KMS-11 (cell line): ENCODE measurements at regions not wholly inside any gene's neighbourhood (a gene's known extent, or its start where the extent isn't known, plus 50 kb on each side); places are given as distances from the start of the nearest gene placed in this dataset.

Experiments
- H2AFZ ChIP-seq: fragments of 200-600 bp; sonication (generic); 2 replicates; pipeline ENCODE4 v1.6.1; 2016; ENCODE audit warnings: antibody characterized with exemption, mixed run types, low read depth
- H3K27ac ChIP-seq: fragments of 200-600 bp; sonication (generic); 2 replicates; pipeline ENCODE4 v1.6.1; 2016; ENCODE audit warnings: mild to moderate bottlenecking, mixed run types
- H3K27me3 ChIP-seq: fragments of 200-600 bp; sonication (generic); 2 replicates; pipeline ENCODE4 v1.6.1; 2017; ENCODE audit warnings: mild to moderate bottlenecking, low read depth, mixed run types, moderate library complexity; ENCODE audit not compliant: insufficient read depth
- H3K36me3 ChIP-seq: fragments of 200-600 bp; sonication (generic); 2 replicates; pipeline ENCODE4 v1.6.1; 2017; ENCODE audit warnings: mild to moderate bottlenecking, mixed run types; ENCODE audit not compliant: insufficient read depth
- H3K4me1 ChIP-seq: fragments of 200-600 bp; sonication (generic); 2 replicates; pipeline ENCODE4 v1.6.1; 2016; ENCODE audit warnings: mild to moderate bottlenecking, low read depth, mixed run types; ENCODE audit not compliant: poor library complexity, severe bottlenecking
- H3K4me2 ChIP-seq: fragments of 200-600 bp; sonication (generic); 2 replicates; pipeline ENCODE4 v1.7.0; 2016; ENCODE audit warnings: mild to moderate bottlenecking, mixed run types
- H3K4me3 ChIP-seq: fragments of 200-600 bp; sonication (generic); IDR thresholded peaks from 2 replicates; pipeline ENCODE4 v1.6.1; 2017; ENCODE audit warnings: low read depth, low read length, mixed read lengths; ENCODE audit not compliant: insufficient read depth
- H3K79me2 ChIP-seq: fragments of 200-600 bp; sonication (generic); 2 replicates; pipeline ENCODE4 v1.6.1; 2016; ENCODE audit warnings: low read depth, mixed run types; ENCODE audit not compliant: insufficient read depth
- H3K9ac ChIP-seq: fragments of 200-600 bp; sonication (generic); 2 replicates; pipeline ENCODE4 v1.6.1; 2016; ENCODE audit warnings: mild to moderate bottlenecking, mixed run types
- H4K20me1 ChIP-seq: fragments of 200-600 bp; sonication (generic); 2 replicates; pipeline ENCODE4 v1.6.1; 2016; ENCODE audit warnings: mild to moderate bottlenecking, mixed run types; ENCODE audit not compliant: insufficient read depth
- CTCF ChIP-seq: fragments of 200-600 bp; sonication (generic); conservative IDR thresholded peaks from 2 replicates; pipeline ENCODE4 v1.6.1; 2017; ENCODE audit warnings: low read depth, mild to moderate bottlenecking, antibody characterized with exemption, low read length, moderate library complexity, mixed read lengths

GRCh38 chr2:12107321-12107720 is 360.9 kb downstream of the LPIN1 start:
- no peak overlapping the region for H3K27ac ChIP-seq
- no peak for TF ChIP-seq CTCF
- H3K4me3 ChIP-seq, result no peak overlapping the region

GRCh38 chr2:12107939-12108338 is 361.5 kb downstream of the LPIN1 start:
- Histone ChIP-seq H3K9ac (no peak overlapping the region), H3K27ac (no peak overlapping the region), H3K79me2 (no peaks in the 10 kb centered on the region), H4K20me1 (no peaks in the 10 kb centered on the region), H3K4me3 (no peak overlapping the region), H3K4me2 (no peak overlapping the region), H3K27me3 (no peaks in the 10 kb centered on the region), H3K4me1 (no peaks in the 10 kb centered on the region), H2AFZ (no peak overlapping the region), H3K36me3 (no peaks in the 10 kb centered on the region)
- TF ChIP-seq CTCF, result no peak

More at GRCh38 chr2:12107321-12107720, 360.9 kb downstream of the LPIN1 start:
- H3K9ac ChIP-seq, result no peak overlapping the region
- no peaks in the 10 kb centered on the region for H3K4me1 ChIP-seq
- H3K27me3 ChIP-seq, result no peaks in the 10 kb centered on the region
- H3K36me3 ChIP-seq, result no peaks in the 10 kb centered on the region
- no peak overlapping the region for H2AFZ ChIP-seq
- no peaks in the 10 kb centered on the region for H4K20me1 ChIP-seq
- H3K4me2 ChIP-seq, result no peak overlapping the region
- H3K79me2 ChIP-seq, result no peaks in the 10 kb centered on the region

- no peak overlapping the region for H3K4me2 ChIP-seq
- H3K27me3 ChIP-seq, result no peaks in the 10 kb centered on the region
- no peak overlapping the region for H3K27ac ChIP-seq
- no peaks in the 10 kb centered on the region for H3K36me3 ChIP-seq
- H2AFZ ChIP-seq, result no peak overlapping the region
- H3K9ac ChIP-seq, result no peak overlapping the region
- no peak overlapping the region for H3K4me3 ChIP-seq
- no peaks in the 10 kb centered on the region for H4K20me1 ChIP-seq
- no peak for TF ChIP-seq CTCF
- H3K79me2 ChIP-seq, result no peaks in the 10 kb centered on the region
- H3K4me1 ChIP-seq, result no peaks in the 10 kb centered on the region
These were observed 363.1 kb downstream of the LPIN1 start for GRCh38 chr2:12109363-12110017.

GRCh38 chr2:12110074-12110473 is 363.6 kb downstream of the LPIN1 start:
- Histone ChIP-seq H3K4me1 (no peaks in the 10 kb centered on the region), H4K20me1 (no peaks in the 10 kb centered on the region)

More at GRCh38 chr2:12110074-12110473, 363.6 kb downstream of the LPIN1 start:
- no peak overlapping the region for H3K27ac ChIP-seq
- TF ChIP-seq CTCF, result no peak
- no peaks in the 10 kb centered on the region for H3K27me3 ChIP-seq
- H3K36me3 ChIP-seq, result no peaks in the 10 kb centered on the region
- no peak overlapping the region for H2AFZ ChIP-seq
- no peaks in the 10 kb centered on the region for H3K79me2 ChIP-seq
- no peak overlapping the region for H3K9ac ChIP-seq
- H3K4me3 ChIP-seq, result no peak overlapping the region
- H3K4me2 ChIP-seq, result no peak overlapping the region
